ENCODE measurements at regions not wholly inside any gene's neighbourhood (a gene's known extent, or its start where the extent isn't known, plus 50 kb on each side); places are given as distances from the start of the nearest gene placed in this dataset.

DNA sequence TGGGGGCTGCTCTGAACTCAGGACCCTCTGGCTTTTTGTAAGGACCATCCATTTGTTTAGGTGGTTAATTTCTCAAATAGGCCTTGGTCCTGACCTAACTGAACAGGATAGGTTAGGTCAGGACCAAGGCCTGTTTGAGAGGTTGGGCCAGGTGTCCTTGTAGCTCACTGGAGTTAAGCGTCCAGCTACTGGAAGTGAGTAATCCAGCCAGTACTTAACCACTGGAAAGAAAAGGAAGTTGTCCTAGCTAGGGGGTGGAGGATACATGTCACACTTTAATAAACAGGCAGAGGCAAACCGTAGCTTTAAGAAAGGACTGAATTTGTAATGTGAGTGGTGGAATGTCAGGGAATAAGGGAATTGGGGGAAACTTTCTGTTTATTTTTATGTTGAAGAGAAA is 96.0 kb downstream of the GPR85 start:
- ChIA-PET CTCF (no interaction called here), POLR2A (no interaction called here)
- 72% methylated on average over 2 of the region's 2 CpGs for WGBS (ENCODE audit: insufficient coverage)
- DNase-seq: no peak
- Histone ChIP-seq H3K9me3 (ENCODE audit: control extremely low read depth in 1 of 5, control insufficient read depth in 4 of 5, insufficient read depth in 2 of 5, low read depth in 1 of 5, low read length in 4 of 5) (no peaks in the 10 kb centered on the region), H3K4me1 (ENCODE audit: control extremely low read depth in 1 of 4, control insufficient read depth in 4 of 4, insufficient read depth in 4 of 4, low read length in 3 of 4) (peaks cover 0 to 2% (median 0%) of the 10 kb centered on the region in 4 experiments), H3K36me3 (ENCODE audit: control insufficient read depth in 4 of 4, insufficient read depth in 4 of 4, low read length in 3 of 4) (no peaks in the 10 kb centered on the region), H3K27me3 (replicated peaks in 2 of 5; ENCODE audit: control insufficient read depth in 4 of 5, insufficient read depth in 5 of 5, low read length in 4 of 5) (peaks cover 0 to 2% (median 0%) of the 10 kb centered on the region in 5 experiments), H3K4me3 (ENCODE audit: control insufficient read depth in 1 of 7, extremely low read depth in 1 of 7, insufficient read depth in 4 of 7, low read depth in 2 of 7, low read length in 6 of 7) (no peak overlapping the region), H3K27ac (ENCODE audit: insufficient read depth in 1 of 2, low read depth in 1 of 2, low read length in 2 of 2, poor library complexity in 1 of 2, severe bottlenecking in 2 of 2) (no peak overlapping the region)

- Histone ChIP-seq H3K4me3 (ENCODE audit: control insufficient read depth in 1 of 7, extremely low read depth in 1 of 7, insufficient read depth in 4 of 7, low read depth in 2 of 7, low read length in 6 of 7) (no peak overlapping the region), H3K27ac (ENCODE audit: insufficient read depth in 1 of 2, low read depth in 1 of 2, low read length in 2 of 2, poor library complexity in 1 of 2, severe bottlenecking in 2 of 2) (no peak overlapping the region), H3K36me3 (ENCODE audit: control insufficient read depth in 4 of 4, insufficient read depth in 4 of 4, low read length in 3 of 4) (no peaks in the 10 kb centered on the region), H3K9me3 (ENCODE audit: control extremely low read depth in 1 of 5, control insufficient read depth in 4 of 5, insufficient read depth in 2 of 5, low read depth in 1 of 5, low read length in 4 of 5) (no peaks in the 10 kb centered on the region), H3K27me3 (replicated peaks in 2 of 5; ENCODE audit: control insufficient read depth in 4 of 5, insufficient read depth in 5 of 5, low read length in 4 of 5) (no peaks in the 10 kb centered on the region), H3K4me1 (ENCODE audit: control extremely low read depth in 1 of 4, control insufficient read depth in 4 of 4, insufficient read depth in 4 of 4, low read length in 3 of 4) (peaks cover 0 to 2% (median 0%) of the 10 kb centered on the region in 4 experiments)
- ChIA-PET CTCF (no interaction called here), POLR2A (no interaction called here)
- no peak for DNase-seq
These were observed 97.1 kb downstream of the GPR85 start for GRCh38 chr7:112989531-112989930.

DNA sequence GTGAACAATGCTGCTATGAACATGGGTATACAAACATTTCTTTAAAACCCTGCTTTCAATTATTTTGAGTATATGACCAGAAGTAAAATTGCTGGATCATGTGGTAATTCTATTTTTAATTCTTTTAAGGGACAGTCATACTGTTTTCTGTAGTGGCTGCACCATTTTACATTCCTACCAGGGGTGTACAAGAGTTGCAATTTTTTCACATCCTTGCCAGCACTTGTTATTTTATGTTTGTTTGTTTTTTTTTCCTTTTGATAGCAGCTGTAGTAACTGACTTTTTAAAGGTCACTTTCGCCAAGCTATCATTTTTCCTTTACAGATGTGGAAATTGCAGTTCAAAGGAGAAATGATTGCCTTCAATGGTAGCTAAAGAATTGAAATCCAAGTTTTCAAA is 99.5 kb downstream of the GPR85 start:
- H3K9me3 ChIP-seq (ENCODE audit: control extremely low read depth in 1 of 5, control insufficient read depth in 4 of 5, insufficient read depth in 2 of 5, low read depth in 1 of 5, low read length in 4 of 5): no peaks in the 10 kb centered on the region
- H3K4me1 ChIP-seq (ENCODE audit: control extremely low read depth in 1 of 4, control insufficient read depth in 4 of 4, insufficient read depth in 4 of 4, low read length in 3 of 4): peaks cover 0 to 2% (median 0%) of the 10 kb centered on the region in 4 experiments
- H3K36me3 ChIP-seq (ENCODE audit: control insufficient read depth in 4 of 4, insufficient read depth in 4 of 4, low read length in 3 of 4): no peaks in the 10 kb centered on the region
- no peak overlapping the region for H3K27ac ChIP-seq (ENCODE audit: insufficient read depth in 1 of 2, low read depth in 1 of 2, low read length in 2 of 2, poor library complexity in 1 of 2, severe bottlenecking in 2 of 2)
- DNase-seq: no peak
- ChIA-PET CTCF (interaction anchor here (1.4 kb wide), 1 partner anchor 32 kb away, joined by 3 read pairs; no protein-coding TSS in a partner anchor), POLR2A (no interaction called here)
- WGBS (ENCODE audit: insufficient coverage): no CpG with 5 or more reads among the region's 1 CpG
- H3K4me3 ChIP-seq (ENCODE audit: control insufficient read depth in 1 of 7, extremely low read depth in 1 of 7, insufficient read depth in 4 of 7, low read depth in 2 of 7, low read length in 6 of 7): no peak overlapping the region
- no peaks in the 10 kb centered on the region for H3K27me3 ChIP-seq (replicated peaks in 2 of 5; ENCODE audit: control insufficient read depth in 4 of 5, insufficient read depth in 5 of 5, low read length in 4 of 5)

DNA sequence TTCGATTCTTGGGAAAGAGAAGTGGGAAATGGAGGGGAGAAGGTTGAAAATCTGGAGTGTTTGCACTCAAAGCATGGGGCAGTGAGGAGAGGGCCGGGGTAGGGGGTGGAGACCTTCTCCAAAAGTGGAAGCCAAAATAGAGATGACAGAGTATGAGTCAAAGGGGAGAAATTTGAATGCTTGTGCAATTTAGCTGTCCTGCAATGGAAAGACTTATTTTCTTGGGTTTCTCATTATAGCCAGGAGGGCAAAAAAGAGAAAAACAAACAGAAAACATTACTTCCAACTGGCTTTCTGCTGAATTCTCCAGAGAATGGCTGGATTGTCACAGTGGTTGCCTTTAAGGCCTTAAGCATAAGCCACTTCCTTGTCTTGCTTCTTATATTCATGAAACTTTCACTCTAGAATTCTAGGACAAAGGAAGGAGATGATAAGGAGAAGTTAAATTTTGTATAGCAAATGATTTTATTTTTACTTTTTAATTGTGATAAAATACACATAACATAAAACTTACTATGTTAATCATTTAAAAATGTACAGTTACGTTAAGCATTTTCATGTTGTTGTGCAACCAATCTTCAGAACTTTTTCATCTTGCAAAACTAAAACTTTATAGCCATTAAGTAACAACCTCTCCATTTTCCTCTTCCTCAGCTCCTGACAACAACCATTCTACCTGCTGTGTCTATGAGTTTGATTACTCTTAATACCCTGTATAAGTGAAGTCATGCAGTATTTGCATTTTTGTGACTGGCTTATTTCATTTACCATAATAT is 100.2 kb downstream of the GPR85 start:
- ChIA-PET POLR2A (no interaction called here), CTCF (no interaction called here)
- H3K36me3 ChIP-seq (ENCODE audit: control insufficient read depth in 4 of 4, insufficient read depth in 4 of 4, low read length in 3 of 4): no peaks in the 10 kb centered on the region
- H3K9me3 ChIP-seq (ENCODE audit: control extremely low read depth in 1 of 5, control insufficient read depth in 4 of 5, insufficient read depth in 2 of 5, low read depth in 1 of 5, low read length in 4 of 5): no peaks in the 10 kb centered on the region
- H3K4me1 ChIP-seq (ENCODE audit: control extremely low read depth in 1 of 4, control insufficient read depth in 4 of 4, insufficient read depth in 4 of 4, low read length in 3 of 4): peaks cover 0 to 2% (median 0%) of the 10 kb centered on the region in 4 experiments
- H3K27me3 ChIP-seq (replicated peaks in 2 of 5; ENCODE audit: control insufficient read depth in 4 of 5, insufficient read depth in 5 of 5, low read length in 4 of 5): no peaks in the 10 kb centered on the region
- no peak for DNase-seq
- no peak overlapping the region for H3K4me3 ChIP-seq (ENCODE audit: control insufficient read depth in 1 of 7, extremely low read depth in 1 of 7, insufficient read depth in 4 of 7, low read depth in 2 of 7, low read length in 6 of 7)
- H3K27ac ChIP-seq (ENCODE audit: insufficient read depth in 1 of 2, low read depth in 1 of 2, low read length in 2 of 2, poor library complexity in 1 of 2, severe bottlenecking in 2 of 2): no peak overlapping the region
- 80% methylated on average over 1 of the region's 3 CpGs for WGBS (ENCODE audit: insufficient coverage)

DNA sequence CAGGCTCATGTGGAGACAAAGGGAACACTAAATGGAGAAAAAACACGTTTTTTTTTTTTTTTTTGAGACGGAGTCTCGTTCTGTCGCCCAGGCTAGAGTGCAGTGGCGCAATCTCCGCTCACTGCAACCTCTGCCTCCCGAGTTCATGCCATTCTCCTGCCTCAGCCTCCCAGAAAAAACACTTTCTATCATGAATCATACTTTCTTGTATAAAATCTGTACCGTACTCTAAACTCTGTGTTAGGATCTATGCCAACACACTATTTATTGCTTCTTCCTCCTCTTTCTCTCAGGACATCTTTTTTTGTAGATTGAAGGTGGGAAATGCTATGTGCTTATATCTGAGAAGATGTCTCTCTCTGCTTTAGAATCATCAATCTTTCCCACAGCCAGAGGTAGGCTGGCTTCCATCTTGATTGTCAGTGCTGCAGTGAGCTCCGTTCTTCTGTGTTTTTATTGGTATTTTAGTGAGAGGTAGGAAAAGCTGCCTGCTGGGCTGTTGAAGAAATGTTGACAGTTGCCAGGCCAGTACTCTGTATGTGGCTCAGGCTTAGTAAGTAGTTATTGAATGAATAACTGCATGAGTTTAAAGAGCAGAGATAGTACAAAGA is 101.1 kb downstream of the GPR85 start:
- POLR2A ChIA-PET: no interaction called here
- CTCF ChIA-PET: no interaction called here
- Histone ChIP-seq H3K36me3 (ENCODE audit: control insufficient read depth in 4 of 4, insufficient read depth in 4 of 4, low read length in 3 of 4) (no peaks in the 10 kb centered on the region), H3K27ac (ENCODE audit: insufficient read depth in 1 of 2, low read depth in 1 of 2, low read length in 2 of 2, poor library complexity in 1 of 2, severe bottlenecking in 2 of 2) (no peak overlapping the region), H3K4me1 (ENCODE audit: control extremely low read depth in 1 of 4, control insufficient read depth in 4 of 4, insufficient read depth in 4 of 4, low read length in 3 of 4) (peaks cover 0 to 2% (median 0%) of the 10 kb centered on the region in 4 experiments), H3K4me3 (ENCODE audit: control insufficient read depth in 1 of 7, extremely low read depth in 1 of 7, insufficient read depth in 4 of 7, low read depth in 2 of 7, low read length in 6 of 7) (no peak overlapping the region), H3K27me3 (replicated peaks in 2 of 5; ENCODE audit: control insufficient read depth in 4 of 5, insufficient read depth in 5 of 5, low read length in 4 of 5) (no peaks in the 10 kb centered on the region), H3K9me3 (ENCODE audit: control extremely low read depth in 1 of 5, control insufficient read depth in 4 of 5, insufficient read depth in 2 of 5, low read depth in 1 of 5, low read length in 4 of 5) (no peaks in the 10 kb centered on the region)
- WGBS (ENCODE audit: insufficient coverage): 71% methylated on average over 6 of the region's 9 CpGs
- no peak for DNase-seq

DNA sequence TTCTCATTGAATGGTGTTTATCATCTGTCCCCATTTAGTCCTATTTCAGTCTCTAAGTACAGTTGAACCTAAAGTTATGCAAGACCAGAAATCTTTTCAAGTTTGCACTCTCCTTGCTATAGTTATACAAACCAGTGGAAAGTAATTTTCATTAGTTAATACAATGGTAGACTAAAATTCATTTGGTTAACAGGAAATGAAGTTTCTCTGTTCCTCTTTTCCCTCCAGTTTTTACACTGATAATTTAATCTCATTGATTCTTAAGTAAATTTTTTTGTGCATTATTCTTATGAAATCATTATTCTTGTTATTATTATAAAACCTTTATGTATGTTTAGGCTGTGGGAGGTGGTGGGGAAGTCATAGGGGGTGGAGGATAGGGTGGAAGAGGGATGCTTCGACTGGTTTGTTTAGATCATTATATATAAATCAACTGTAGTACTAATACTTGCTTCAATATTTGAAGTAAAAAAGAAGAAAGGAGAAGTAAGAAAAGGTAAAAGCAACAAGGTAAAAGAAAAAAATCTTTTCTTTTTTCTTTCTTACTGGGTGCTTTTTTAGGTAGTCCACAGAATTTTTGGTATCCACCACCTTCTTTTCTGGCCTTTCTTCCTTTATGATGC is 104.1 kb downstream of the GPR85 start:
- no peaks in the 10 kb centered on the region for H3K9me3 ChIP-seq (ENCODE audit: control extremely low read depth in 1 of 5, control insufficient read depth in 4 of 5, insufficient read depth in 2 of 5, low read depth in 1 of 5, low read length in 4 of 5)
- no peaks in the 10 kb centered on the region for H3K36me3 ChIP-seq (ENCODE audit: control insufficient read depth in 4 of 4, insufficient read depth in 4 of 4, low read length in 3 of 4)
- H3K27me3 ChIP-seq (replicated peaks in 2 of 5; ENCODE audit: control insufficient read depth in 4 of 5, insufficient read depth in 5 of 5, low read length in 4 of 5): no peaks in the 10 kb centered on the region
- no peak overlapping the region for H3K4me3 ChIP-seq (ENCODE audit: control insufficient read depth in 1 of 7, extremely low read depth in 1 of 7, insufficient read depth in 4 of 7, low read depth in 2 of 7, low read length in 6 of 7)
- POLR2A ChIA-PET: no interaction called here
- WGBS (ENCODE audit: insufficient coverage): no CpG with 5 or more reads among the region's 1 CpG
- CTCF ChIA-PET: no interaction called here
- H3K4me1 ChIP-seq (ENCODE audit: control extremely low read depth in 1 of 4, control insufficient read depth in 4 of 4, insufficient read depth in 4 of 4, low read length in 3 of 4): no peaks in the 10 kb centered on the region
- no peak for DNase-seq
- H3K27ac ChIP-seq (ENCODE audit: insufficient read depth in 1 of 2, low read depth in 1 of 2, low read length in 2 of 2, poor library complexity in 1 of 2, severe bottlenecking in 2 of 2): no peak overlapping the region

DNA sequence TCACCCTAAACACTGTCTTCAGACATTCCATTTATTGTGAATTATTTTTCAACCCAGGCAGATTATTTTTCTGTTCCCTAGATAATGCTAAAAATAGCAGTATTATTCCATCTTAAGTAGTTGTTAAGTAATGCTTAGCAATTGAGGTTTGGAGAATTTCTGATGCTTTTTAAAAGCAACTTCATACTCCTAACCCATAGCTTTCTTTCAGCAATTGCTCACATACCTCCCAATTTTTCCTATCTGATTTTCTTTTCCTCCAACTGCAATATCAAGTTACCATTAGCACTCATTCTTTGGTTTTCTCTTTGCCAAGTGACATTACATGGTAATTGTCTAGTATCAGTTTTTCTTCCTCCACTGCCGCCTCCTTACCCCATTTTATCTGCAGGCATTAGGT is 104.7 kb downstream of the GPR85 start:
- ChIA-PET POLR2A (no interaction called here), CTCF (no interaction called here)
- H3K9me3 ChIP-seq (ENCODE audit: control extremely low read depth in 1 of 5, control insufficient read depth in 4 of 5, insufficient read depth in 2 of 5, low read depth in 1 of 5, low read length in 4 of 5): no peaks in the 10 kb centered on the region
- DNase-seq: no peak
- H3K27me3 ChIP-seq (replicated peaks in 2 of 5; ENCODE audit: control insufficient read depth in 4 of 5, insufficient read depth in 5 of 5, low read length in 4 of 5): no peaks in the 10 kb centered on the region
- H3K27ac ChIP-seq (ENCODE audit: insufficient read depth in 1 of 2, low read depth in 1 of 2, low read length in 2 of 2, poor library complexity in 1 of 2, severe bottlenecking in 2 of 2): no peak overlapping the region
- whole genome bisulfite sequencing (ENCODE audit: insufficient coverage): no CpG with 5 or more reads among the region's 1 CpG
- H3K36me3 ChIP-seq (ENCODE audit: control insufficient read depth in 4 of 4, insufficient read depth in 4 of 4, low read length in 3 of 4): no peaks in the 10 kb centered on the region
- H3K4me3 ChIP-seq (ENCODE audit: control insufficient read depth in 1 of 7, extremely low read depth in 1 of 7, insufficient read depth in 4 of 7, low read depth in 2 of 7, low read length in 6 of 7): no peak overlapping the region
- no peaks in the 10 kb centered on the region for H3K4me1 ChIP-seq (ENCODE audit: control extremely low read depth in 1 of 4, control insufficient read depth in 4 of 4, insufficient read depth in 4 of 4, low read length in 3 of 4)

All from common myeloid progenitor, CD34-positive (primary cell).